Activated naive CD4-positive, alpha-beta T cell treated with anti-CD3 and anti-CD28 coated beads, Interleukin-2, amount 50 U/mL, for 72 hours (primary cell): ENCODE measurements at regions not wholly inside any gene's neighbourhood (a gene's known extent, or its start where the extent isn't known, plus 50 kb on each side); places are given as distances from the start of the nearest gene placed in this dataset.
A peak's percentile ranks its signal among the peaks of the same experiment; 100 is the strongest.
"Not testable (repeated sequence)": the region's sequence is repeated elsewhere in the genome, so short reads cannot be mapped to it uniquely, and the experiment has no call there.

ENCODE experiments used
- ATAC-seq, 2 donors: fragments of 150-1000 bp; cut with Tn5 transposase; 2 replicates each; pipeline ENCODE4 v1.10.0; 2021; ENCODE audit warnings: mild to moderate bottlenecking in 2 of 2, moderate library complexity in 2 of 2
- DNase-seq, 2 donors: peaks; one replicate each; pipeline ENCODE4 v3.0.0; 2021 to 2022; ENCODE audit warnings: low spot score in 2 of 2
- H3K27ac Mint-ChIP-seq, 2 donors: one replicate each; pipeline ENCODE4 v1.8.0; 2022; ENCODE audit warnings: mild to moderate bottlenecking in 2 of 2, mixed read lengths in 2 of 2
- H3K36me3 Mint-ChIP-seq, 2 donors: one replicate each; pipeline ENCODE4 v1.8.0; 2022; ENCODE audit warnings: mixed read lengths in 2 of 2
- H3K9me3 Mint-ChIP-seq, 2 donors: one replicate each; pipeline ENCODE4 v1.8.0; 2022; ENCODE audit warnings: mixed read lengths in 2 of 2

DNA sequence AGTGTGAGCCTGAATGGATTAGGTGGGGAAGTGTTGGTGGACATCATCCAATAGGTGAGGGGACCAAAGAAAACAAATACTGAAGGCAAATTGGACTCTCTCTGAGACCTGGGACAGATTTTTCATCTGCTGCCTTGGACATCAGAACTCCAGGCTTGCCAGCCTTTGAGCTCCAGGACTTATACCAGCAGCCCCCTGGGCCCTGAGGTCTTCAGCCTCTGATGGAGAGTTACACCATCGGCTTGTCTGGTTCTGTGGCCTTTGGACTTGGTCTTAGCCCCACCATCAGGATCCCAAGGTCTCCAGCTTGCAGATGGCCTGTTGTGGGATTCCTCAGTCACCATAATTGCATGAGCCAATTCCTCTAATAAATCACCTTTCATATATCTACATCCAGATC lies 80.8 kb upstream of the SLC8A3 start:
- ATAC-seq = no peak
- Mint-ChIP-seq H3K9me3 (no peaks in the 10 kb centered on the region), H3K36me3 (no peaks in the 10 kb centered on the region)

DNA sequence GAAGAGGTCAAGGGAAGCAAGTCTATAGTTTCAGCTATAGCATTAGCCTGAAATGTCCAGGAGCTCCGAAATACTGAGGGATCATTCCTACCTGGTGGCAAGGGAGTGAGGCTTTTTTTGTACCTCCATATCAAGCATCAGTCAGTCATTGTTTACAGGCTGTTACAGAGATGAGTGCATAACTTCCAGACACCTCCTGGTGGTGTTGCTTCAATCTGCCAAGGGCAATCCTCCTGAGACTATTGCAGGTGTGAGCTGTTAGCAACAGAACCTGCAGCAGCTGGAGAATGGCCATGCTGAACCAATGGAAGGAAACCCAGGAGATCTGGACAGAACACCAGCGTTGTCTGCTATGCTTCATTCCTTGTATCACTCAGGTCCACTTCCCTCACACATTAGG lies 80.0 kb upstream of the SLC8A3 start:
- DNase-seq (no peak), ATAC-seq (no peak)
- H3K9me3 Mint-ChIP-seq = no peaks in the 10 kb centered on the region
- H3K36me3 Mint-ChIP-seq = no peaks in the 10 kb centered on the region
- no peak overlapping the region for H3K27ac Mint-ChIP-seq

More for the DNA sequence above, 80.8 kb upstream of the SLC8A3 start:
- no peak overlapping the region for H3K27ac Mint-ChIP-seq
- no peak for DNase-seq

DNA sequence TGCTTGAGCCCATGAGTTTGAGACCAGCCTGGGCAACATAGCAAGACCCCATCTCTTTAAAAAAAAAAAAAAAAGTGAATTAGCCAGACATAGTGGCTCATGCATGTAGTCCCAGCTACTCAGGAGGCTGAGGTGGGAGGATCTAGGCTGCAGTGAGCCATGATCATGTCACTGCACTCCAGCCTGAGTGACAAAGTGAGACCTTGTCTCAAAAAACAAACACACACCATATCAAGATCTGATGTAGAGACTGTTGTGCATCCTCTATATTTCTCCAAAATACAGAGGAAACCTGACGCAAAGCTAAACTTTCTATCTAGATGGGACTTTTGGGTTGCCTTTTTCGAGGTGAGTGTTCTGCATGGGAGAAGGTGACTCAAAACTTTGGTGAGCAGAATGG lies 77.4 kb upstream of the SLC8A3 start:
- ATAC-seq = peak in 1 of 2 donors; percentile 35
- Mint-ChIP-seq H3K36me3 (no peaks in the 10 kb centered on the region), H3K27ac (no peak overlapping the region), H3K9me3 (no peaks in the 10 kb centered on the region)
- DNase-seq = no peak

DNA sequence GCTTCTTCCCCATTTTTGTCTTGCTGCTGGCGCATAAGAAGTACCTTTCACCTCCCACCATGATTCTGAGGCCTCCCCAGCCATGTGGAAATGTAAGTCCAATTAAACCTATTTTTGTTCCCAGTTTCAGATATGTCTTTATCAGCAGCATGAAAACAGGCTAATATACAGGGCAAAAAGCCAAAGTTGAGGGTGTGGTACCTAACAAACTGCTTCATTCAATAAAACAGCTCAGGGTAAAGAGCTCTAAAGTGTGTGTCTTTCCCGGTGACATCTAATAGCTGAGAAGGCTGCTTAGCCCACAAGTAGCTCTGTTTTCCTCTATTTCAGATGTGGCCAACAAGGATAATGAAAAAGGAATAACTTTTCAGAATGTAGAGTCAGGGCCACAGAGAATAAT lies 76.7 kb upstream of the SLC8A3 start:
- H3K27ac Mint-ChIP-seq = no peak overlapping the region
- ATAC-seq (no peak), DNase-seq (no peak)
- H3K36me3 Mint-ChIP-seq = no peaks in the 10 kb centered on the region
- H3K9me3 Mint-ChIP-seq = no peaks in the 10 kb centered on the region

DNA sequence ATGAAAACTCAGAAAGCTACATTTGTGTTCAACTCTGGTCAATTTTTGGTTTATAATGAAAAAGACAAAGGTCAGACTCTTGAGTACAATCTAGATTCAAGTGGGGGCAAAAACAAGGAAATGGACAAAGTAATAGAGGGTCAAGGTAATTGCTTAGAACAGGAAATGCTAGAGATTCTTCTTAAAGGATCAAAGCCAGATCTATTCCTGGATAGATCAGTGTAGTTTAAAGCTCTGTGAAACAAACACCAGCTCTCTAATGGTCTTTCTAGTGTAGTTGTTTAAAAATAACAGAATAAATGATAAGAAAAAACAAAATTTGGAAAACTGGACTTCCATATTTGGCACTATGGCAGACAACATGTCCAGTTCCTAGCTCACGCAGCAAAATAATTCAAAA lies 70.7 kb upstream of the SLC8A3 start:
- Mint-ChIP-seq H3K9me3 (no peaks in the 10 kb centered on the region), H3K27ac (no peak overlapping the region), H3K36me3 (peaks cover 8 to 14% of the 10 kb centered on the region in 2 donors)
- ATAC-seq = no peak
- DNase-seq = no peak

DNA sequence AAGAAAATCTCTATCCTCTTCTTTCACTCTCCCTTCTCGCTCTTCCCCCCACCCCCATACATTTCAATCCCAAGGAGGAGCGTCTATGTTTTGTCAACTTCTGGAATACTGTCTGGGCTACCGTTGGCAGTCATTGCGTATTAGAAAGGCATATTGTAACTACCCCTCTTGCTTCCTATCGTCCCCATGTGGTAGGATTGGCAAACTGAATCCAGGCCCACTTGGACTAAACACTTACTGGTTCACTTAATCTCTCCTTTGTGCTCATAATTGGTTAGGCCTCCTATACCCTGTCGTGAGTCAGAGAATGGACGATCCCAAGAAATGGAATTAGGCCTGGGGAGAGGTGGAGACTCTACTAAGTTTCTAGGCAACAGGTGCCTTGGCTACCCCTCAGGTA lies 68.8 kb upstream of the SLC8A3 start:
- Mint-ChIP-seq H3K27ac (no peak overlapping the region), H3K36me3 (peaks cover 14 to 15% of the 10 kb centered on the region in 2 donors), H3K9me3 (no peaks in the 10 kb centered on the region)
- peak in 1 of 2 donors; percentile 44 for DNase-seq
- no peak for ATAC-seq

DNA sequence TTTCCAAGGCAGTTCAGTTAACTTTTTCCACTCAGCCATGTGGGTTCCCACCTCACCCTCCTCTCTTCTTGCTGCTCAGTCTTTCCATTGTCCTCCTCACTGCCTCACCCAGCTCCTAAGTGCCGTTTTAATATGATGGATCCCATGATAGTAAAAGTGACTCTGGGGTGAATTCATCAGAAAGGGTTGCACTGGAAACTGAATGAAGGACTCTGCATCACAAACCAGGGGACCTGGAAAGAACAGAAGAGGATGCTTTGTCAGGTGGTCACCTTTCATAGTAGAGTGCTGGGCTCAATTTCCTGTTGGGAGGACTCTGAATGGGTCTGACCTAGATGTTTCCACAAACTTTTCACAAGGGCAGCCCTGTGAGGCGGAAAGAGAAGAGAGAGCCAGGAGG lies 67.8 kb upstream of the SLC8A3 start:
- Mint-ChIP-seq H3K36me3 (peaks cover 14 to 15% of the 10 kb centered on the region in 2 donors), H3K27ac (no peak overlapping the region), H3K9me3 (no peaks in the 10 kb centered on the region)
- DNase-seq (no peak), ATAC-seq (no peak)

DNA sequence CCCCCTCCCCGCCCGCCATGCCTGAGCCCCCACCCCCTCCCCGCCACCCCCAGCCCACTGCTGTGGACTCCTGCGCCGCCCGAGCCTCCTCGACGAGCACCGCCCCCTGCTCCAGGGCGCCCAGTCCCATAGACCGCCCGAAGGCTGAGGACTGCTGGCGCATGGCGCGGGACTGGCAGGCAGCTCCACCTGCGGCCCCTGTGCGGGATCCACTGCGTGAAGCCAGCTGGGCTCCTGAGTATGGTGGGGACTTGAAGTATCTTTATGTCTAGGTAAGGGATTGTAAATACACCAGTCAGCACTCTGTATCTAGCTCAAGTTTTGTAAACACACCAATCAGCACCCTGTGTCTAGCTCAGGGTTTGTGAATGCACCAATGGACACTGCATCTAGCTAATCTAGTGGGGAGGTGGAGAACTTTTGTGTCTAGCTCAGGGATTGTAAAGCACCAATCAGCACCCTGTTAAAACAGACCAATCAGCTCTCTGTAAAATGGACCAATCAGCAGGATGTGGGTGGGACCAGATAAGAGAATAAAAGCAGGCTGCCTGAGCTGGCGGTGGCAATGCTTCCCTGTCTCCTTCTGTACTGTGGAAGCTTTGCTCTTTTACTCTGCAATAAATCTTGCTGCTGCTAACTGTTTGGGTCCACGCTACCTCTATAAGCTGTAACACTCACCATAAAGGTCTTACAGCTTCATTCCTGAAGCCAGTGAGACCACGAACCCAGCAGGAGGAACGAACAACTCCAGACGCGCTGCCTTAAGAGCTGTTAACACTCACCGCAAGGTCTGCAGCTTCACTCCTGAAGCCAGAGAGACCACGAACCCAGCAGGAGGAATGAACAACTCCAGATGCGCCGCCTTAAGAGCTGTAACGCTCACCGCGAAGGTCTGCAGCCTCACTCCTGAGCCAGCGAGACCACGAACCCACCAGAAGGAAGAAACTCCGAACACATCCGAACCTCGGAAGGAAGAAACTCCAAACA lies 66.6 kb upstream of the SLC8A3 start:
- ATAC-seq (peak; percentile 68 to 77), DNase-seq (peak in 1 of 2 donors; percentile 26)
- not testable (repeated sequence) for H3K27ac Mint-ChIP-seq, H3K9me3 Mint-ChIP-seq
- H3K36me3 Mint-ChIP-seq = peaks cover 14 to 15% of the 10 kb centered on the region in 2 donors

DNA sequence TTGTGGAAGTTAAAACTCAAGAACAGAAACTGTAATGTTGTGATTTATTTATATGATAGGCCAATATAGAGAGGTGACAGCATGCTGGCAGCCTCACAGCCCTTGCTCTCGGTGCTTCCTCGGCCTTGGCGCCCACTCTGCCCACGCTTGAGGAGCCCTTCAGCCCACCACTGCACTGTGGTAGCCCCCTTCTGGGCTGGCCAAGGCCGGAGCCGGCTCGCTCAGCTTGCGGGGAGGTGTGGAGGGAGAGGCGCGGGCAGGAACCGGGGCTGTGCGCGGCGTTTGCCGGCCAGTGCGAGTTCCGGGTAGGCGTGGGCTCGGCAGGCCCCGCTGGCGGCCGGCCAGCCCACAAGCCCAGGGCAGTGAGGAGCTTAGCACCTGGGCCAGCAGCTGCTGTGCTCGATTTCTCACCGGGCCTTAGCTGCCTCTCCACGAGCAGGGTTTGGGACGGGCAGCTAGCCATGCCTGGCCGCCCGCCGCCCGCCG lies 65.8 kb upstream of the SLC8A3 start:
- no peak overlapping the region for H3K27ac Mint-ChIP-seq
- DNase-seq = peak in 1 of 2 donors; percentile 9
- H3K9me3 Mint-ChIP-seq = no peaks in the 10 kb centered on the region
- peak; percentile 40 to 79 for ATAC-seq
- H3K36me3 Mint-ChIP-seq = peaks cover 14 to 15% of the 10 kb centered on the region in 2 donors

DNA sequence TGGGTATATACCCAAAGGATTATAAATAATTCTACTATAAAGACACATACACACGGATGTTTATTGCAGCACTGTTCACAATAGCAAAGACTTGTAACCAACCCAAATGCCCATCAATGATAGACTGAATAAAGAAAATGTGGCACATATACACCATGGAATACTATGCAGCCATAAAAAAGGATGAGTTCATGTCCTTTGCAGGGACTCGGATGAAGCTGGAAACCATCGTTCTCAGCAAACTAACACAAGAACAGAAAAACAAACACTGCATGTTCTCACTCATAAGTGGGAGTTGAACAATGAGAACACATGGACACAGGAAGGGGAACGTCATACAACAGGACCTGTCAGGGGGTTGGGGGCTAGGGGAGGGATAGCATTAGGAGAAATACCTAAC lies 64.8 kb upstream of the SLC8A3 start:
- DNase-seq, ATAC-seq, H3K27ac Mint-ChIP-seq, H3K9me3 Mint-ChIP-seq: not testable (repeated sequence)
- peaks cover 14 to 15% of the 10 kb centered on the region in 2 donors for H3K36me3 Mint-ChIP-seq

DNA sequence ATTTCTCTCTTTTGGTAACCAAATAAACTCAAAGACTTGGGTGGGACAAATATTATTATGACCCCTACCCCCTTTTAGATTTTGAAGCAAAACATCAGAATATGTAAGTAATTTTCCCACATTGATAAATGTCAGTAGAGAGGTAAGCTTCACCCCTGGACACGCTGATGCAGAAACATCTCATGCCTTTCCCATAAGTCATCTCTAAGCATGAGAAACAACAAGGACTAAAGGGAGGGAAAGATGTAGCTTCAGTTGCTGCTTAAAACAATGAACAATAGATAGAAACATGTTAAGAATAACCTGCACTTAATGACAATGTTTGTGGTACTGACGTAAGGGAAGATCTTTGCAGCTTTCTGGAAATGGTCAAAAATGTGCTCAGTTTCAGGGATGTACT lies 56.3 kb upstream of the SLC8A3 start:
- Mint-ChIP-seq H3K9me3 (peaks cover 0 to 4% of the 10 kb centered on the region in 2 donors), H3K36me3 (no peaks in the 10 kb centered on the region), H3K27ac (no peak overlapping the region)
- no peak for DNase-seq
- no peak for ATAC-seq

DNA sequence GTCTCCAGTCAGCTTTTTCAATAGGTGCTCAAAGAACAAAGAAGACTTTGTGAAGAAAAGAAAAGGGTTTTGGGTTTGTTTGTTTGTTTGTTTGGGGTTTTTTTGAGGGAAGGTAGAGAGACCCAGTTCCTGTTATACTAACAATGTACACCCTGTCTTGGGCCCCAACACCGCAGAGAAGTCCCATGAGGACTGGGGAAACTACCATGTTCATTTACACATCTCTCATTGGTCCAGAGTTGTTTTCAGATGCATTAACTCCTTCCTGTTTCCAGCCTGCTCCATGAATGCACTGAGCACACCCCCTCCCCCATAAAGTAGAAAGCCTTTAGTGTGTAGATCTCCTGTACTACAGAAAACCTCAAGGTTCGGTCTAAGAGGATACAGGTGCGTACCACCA lies 51.1 kb upstream of the SLC8A3 start:
- DNase-seq = no peak
- peaks cover 0 to 4% of the 10 kb centered on the region in 2 donors for H3K9me3 Mint-ChIP-seq
- H3K27ac Mint-ChIP-seq = no peak overlapping the region
- no peaks in the 10 kb centered on the region for H3K36me3 Mint-ChIP-seq
- no peak for ATAC-seq

DNA sequence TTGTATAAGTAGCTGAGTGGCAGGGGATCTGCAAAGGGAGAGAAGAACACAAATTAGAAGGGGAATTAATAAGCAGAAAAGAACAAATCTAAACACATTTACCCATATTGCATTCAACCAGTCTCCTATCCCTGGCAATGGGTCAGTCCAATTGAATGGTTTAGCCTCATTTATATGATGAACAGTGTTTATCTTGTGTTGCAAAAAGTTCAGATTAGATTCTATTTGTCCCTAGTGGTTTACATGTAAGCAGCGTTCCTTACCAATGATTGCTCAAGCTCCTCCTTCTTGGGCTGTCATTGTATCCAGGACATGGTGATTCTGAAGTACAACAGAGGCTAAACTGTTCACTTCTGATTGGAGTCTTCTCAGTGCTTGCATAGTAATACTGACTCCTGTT lies 49.9 kb upstream of the SLC8A3 start:
- H3K36me3 Mint-ChIP-seq, H3K9me3 Mint-ChIP-seq, ATAC-seq: not testable (repeated sequence)

More for the DNA sequence above, 49.9 kb upstream of the SLC8A3 start:
- not testable (repeated sequence) for DNase-seq, H3K27ac Mint-ChIP-seq
